Lower lobe of right lung (tissue), 2 donors: ENCODE measurements at regions not wholly inside any gene's neighbourhood (a gene's known extent, or its start where the extent isn't known, plus 50 kb on each side); places are given as distances from the start of the nearest gene placed in this dataset.

Experiments
- ATAC-seq, 2 donors: fragments of 200-7000 bp; cut with Tn5 transposase; one replicate each; pipeline ENCODE4 v1.9.1; 2020 to 2022; ENCODE audit warnings: mild to moderate bottlenecking in 2 of 2, moderate library complexity in 2 of 2
- DNase-seq: peaks from one replicate; pipeline ENCODE4 v3.0.0-alpha.2; 2020
- H3K27ac ChIP-seq: fragments of 200-600 bp; one replicate; pipeline ENCODE4 v1.8.0; 2022
- H3K27me3 ChIP-seq: fragments of 200-600 bp; one replicate; pipeline ENCODE4 v1.8.0; 2022; ENCODE audit warnings: low read depth
- H3K36me3 ChIP-seq: fragments of 200-600 bp; one replicate; pipeline ENCODE4 v1.8.0; 2022; ENCODE audit warnings: mild to moderate bottlenecking
- H3K4me1 ChIP-seq: fragments of 200-600 bp; one replicate; pipeline ENCODE4 v1.8.0; 2022
- H3K4me3 ChIP-seq: fragments of 200-600 bp; one replicate; pipeline ENCODE4 v1.8.0; 2022; ENCODE audit warnings: mild to moderate bottlenecking
- H3K9me3 ChIP-seq: fragments of 200-600 bp; one replicate; pipeline ENCODE4 v1.8.0; 2022
- CTCF ChIP-seq: fragments of 200-600 bp; IDR thresholded peaks from one replicate; pipeline ENCODE4 v1.8.0; 2022; ENCODE audit warnings: antibody characterized with exemption, mild to moderate bottlenecking
- intact Hi-C: fragments of 100-400 bp; cut with DNase I; formaldehyde crosslinking; loops from one replicate; pipeline ENCODE4 v1.11.0; 2022
- donor health status: DM: no; HTN: yes; CAD: no; lungs with severe emphysema.

- ATAC-seq (no peak), DNase-seq (no peak)
- Histone ChIP-seq H3K27ac (no peak overlapping the region), H3K4me1 (no peaks in the 10 kb centered on the region), H3K4me3 (no peak overlapping the region), H3K27me3 (no peaks in the 10 kb centered on the region), H3K36me3 (no peaks in the 10 kb centered on the region), H3K9me3 (no peaks in the 10 kb centered on the region)
- intact Hi-C loops = no loop called here
- no peak for TF ChIP-seq CTCF
These were observed 68.4 kb downstream of the ID4 start for GRCh38 chr6:19905584-19905983.

GRCh38 chr6:19906171-19906570, 69.0 kb downstream of the ID4 start:
- DNase-seq (no peak), ATAC-seq (no peak)
- no peak for TF ChIP-seq CTCF
- no peaks in the 10 kb centered on the region for H3K27me3 ChIP-seq
- H3K9me3 ChIP-seq = no peaks in the 10 kb centered on the region
- H3K4me3 ChIP-seq = no peak overlapping the region
- no peak overlapping the region for H3K27ac ChIP-seq
- intact Hi-C loops = no loop called here
- no peaks in the 10 kb centered on the region for H3K36me3 ChIP-seq
- no peaks in the 10 kb centered on the region for H3K4me1 ChIP-seq

- ATAC-seq = no peak
- no peaks in the 10 kb centered on the region for H3K27me3 ChIP-seq
- no peaks in the 10 kb centered on the region for H3K9me3 ChIP-seq
- TF ChIP-seq CTCF = no peak
- DNase-seq = no peak
- H3K27ac ChIP-seq = no peak overlapping the region
- no peak overlapping the region for H3K4me3 ChIP-seq
- H3K4me1 ChIP-seq = no peaks in the 10 kb centered on the region
- intact Hi-C loops = no loop called here
- H3K36me3 ChIP-seq = no peaks in the 10 kb centered on the region
These were observed 74.1 kb downstream of the ID4 start for GRCh38 chr6:19911223-19911622.

- Histone ChIP-seq H3K27ac (no peak overlapping the region), H3K9me3 (no peaks in the 10 kb centered on the region), H3K4me1 (no peaks in the 10 kb centered on the region), H3K27me3 (no peaks in the 10 kb centered on the region), H3K4me3 (no peak overlapping the region), H3K36me3 (no peaks in the 10 kb centered on the region)
- no peak for TF ChIP-seq CTCF
- intact Hi-C loops = no loop called here
- DNase-seq = no peak
- no peak for ATAC-seq
These were observed 81.3 kb downstream of the ID4 start for GRCh38 chr6:19918436-19918835.

- H3K27me3 ChIP-seq = no peaks in the 10 kb centered on the region
- H3K9me3 ChIP-seq = no peaks in the 10 kb centered on the region
- TF ChIP-seq CTCF = no peak
- H3K27ac ChIP-seq = no peak overlapping the region
- H3K4me1 ChIP-seq = no peaks in the 10 kb centered on the region
- DNase-seq (no peak), ATAC-seq (no peak)
- no peaks in the 10 kb centered on the region for H3K36me3 ChIP-seq
- intact Hi-C loops = no loop called here
- no peak overlapping the region for H3K4me3 ChIP-seq
These were observed 84.6 kb downstream of the ID4 start for GRCh38 chr6:19921786-19922185.

GRCh38 chr6:19925533-19925932, 88.4 kb downstream of the ID4 start:
- no peak for DNase-seq
- intact Hi-C loops = no loop called here
- Histone ChIP-seq H3K4me1 (no peaks in the 10 kb centered on the region), H3K4me3 (no peak overlapping the region), H3K27me3 (no peaks in the 10 kb centered on the region), H3K9me3 (no peaks in the 10 kb centered on the region), H3K27ac (no peak overlapping the region), H3K36me3 (no peaks in the 10 kb centered on the region)
- no peak for ATAC-seq
- no peak for TF ChIP-seq CTCF
